K562 (cell line): ENCODE measurements at regions not wholly inside any gene's neighbourhood (a gene's known extent, or its start where the extent isn't known, plus 50 kb on each side); places are given as distances from the start of the nearest gene placed in this dataset.

Experiments
- MGA ChIP-seq: fragments of 450-650 bp; IDR thresholded peaks from 2 replicates; pipeline ENCODE4 v1.6.1; 2016; ENCODE audit warnings: mild to moderate bottlenecking, moderate library complexity
- ZFP30 ChIP-seq: fragments of 250-450 bp; sonication (Bioruptor Pico); IDR thresholded peaks from 2 replicates; pipeline ENCODE4 v1.8.0; 2022; ENCODE audit warnings: moderate library complexity, mild to moderate bottlenecking, inconsistent platforms, borderline replicate concordance
- ZFP91 ChIP-seq: sonication (generic); formaldehyde crosslinking; IDR thresholded peaks from 2 replicates; pipeline ENCODE4 v1.8.0; 2022; ENCODE audit warnings: mild to moderate bottlenecking, missing genetic modification reagents
- TF ChIP-seq, protein P1 (sequence below): fragments of 150-350 bp; conservative IDR thresholded peaks from 2 replicates; pipeline ENCODE4 v1.6.1; 2014; ENCODE audit warnings: low read length
- TF ChIP-seq, protein P2 (sequence below): IDR thresholded peaks from 3 replicates; pipeline ENCODE4 v1.6.1; 2011; ENCODE audit warnings: borderline replicate concordance, mild to moderate bottlenecking, moderate library complexity; ENCODE audit not compliant: insufficient read length; ENCODE audit errors: extremely low read depth

- TF ChIP-seq MGA (peak; percentile 76), ZFP30 (CRISPR knock-in tag) (no peak), ZFP91 (CRISPR knock-in tag) (peak; percentile 84)
- TF ChIP-seq, protein P1, sequence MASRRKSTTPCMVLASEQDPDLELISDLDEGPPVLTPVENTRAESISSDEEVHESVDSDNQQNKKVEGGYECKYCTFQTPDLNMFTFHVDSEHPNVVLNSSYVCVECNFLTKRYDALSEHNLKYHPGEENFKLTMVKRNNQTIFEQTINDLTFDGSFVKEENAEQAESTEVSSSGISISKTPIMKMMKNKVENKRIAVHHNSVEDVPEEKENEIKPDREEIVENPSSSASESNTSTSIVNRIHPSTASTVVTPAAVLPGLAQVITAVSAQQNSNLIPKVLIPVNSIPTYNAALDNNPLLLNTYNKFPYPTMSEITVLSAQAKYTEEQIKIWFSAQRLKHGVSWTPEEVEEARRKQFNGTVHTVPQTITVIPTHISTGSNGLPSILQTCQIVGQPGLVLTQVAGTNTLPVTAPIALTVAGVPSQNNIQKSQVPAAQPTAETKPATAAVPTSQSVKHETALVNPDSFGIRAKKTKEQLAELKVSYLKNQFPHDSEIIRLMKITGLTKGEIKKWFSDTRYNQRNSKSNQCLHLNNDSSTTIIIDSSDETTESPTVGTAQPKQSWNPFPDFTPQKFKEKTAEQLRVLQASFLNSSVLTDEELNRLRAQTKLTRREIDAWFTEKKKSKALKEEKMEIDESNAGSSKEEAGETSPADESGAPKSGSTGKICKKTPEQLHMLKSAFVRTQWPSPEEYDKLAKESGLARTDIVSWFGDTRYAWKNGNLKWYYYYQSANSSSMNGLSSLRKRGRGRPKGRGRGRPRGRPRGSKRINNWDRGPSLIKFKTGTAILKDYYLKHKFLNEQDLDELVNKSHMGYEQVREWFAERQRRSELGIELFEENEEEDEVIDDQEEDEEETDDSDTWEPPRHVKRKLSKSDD = peak; percentile 41; the same call in 1 of the 2 replicates
- TF ChIP-seq, protein P2, sequence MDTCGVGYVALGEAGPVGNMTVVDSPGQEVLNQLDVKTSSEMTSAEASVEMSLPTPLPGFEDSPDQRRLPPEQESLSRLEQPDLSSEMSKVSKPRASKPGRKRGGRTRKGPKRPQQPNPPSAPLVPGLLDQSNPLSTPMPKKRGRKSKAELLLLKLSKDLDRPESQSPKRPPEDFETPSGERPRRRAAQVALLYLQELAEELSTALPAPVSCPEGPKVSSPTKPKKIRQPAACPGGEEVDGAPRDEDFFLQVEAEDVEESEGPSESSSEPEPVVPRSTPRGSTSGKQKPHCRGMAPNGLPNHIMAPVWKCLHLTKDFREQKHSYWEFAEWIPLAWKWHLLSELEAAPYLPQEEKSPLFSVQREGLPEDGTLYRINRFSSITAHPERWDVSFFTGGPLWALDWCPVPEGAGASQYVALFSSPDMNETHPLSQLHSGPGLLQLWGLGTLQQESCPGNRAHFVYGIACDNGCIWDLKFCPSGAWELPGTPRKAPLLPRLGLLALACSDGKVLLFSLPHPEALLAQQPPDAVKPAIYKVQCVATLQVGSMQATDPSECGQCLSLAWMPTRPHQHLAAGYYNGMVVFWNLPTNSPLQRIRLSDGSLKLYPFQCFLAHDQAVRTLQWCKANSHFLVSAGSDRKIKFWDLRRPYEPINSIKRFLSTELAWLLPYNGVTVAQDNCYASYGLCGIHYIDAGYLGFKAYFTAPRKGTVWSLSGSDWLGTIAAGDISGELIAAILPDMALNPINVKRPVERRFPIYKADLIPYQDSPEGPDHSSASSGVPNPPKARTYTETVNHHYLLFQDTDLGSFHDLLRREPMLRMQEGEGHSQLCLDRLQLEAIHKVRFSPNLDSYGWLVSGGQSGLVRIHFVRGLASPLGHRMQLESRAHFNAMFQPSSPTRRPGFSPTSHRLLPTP = no peak
These were observed 108.4 kb upstream of the PRSS16 start (continued) for GRCh38 chr6:27138837-27139755.
